Neural progenitor cell (in vitro differentiated cells): ENCODE measurements at regions not wholly inside any gene's neighbourhood (a gene's known extent, or its start where the extent isn't known, plus 50 kb on each side); places are given as distances from the start of the nearest gene placed in this dataset.

ENCODE experiments used
- CTCF ChIP-seq: fragments of 200-600 bp; sonication (generic); IDR thresholded peaks from 2 replicates; pipeline ENCODE4 v1.5.1; 2017; ENCODE audit warnings: antibody characterized with exemption, mild to moderate bottlenecking
- EZH2 ChIP-seq: fragments of 200-600 bp; sonication (generic); IDR thresholded peaks from 2 replicates; pipeline ENCODE4 v1.6.1; 2017; ENCODE audit warnings: antibody characterized with exemption, mild to moderate bottlenecking, moderate library complexity
- EZH2phosphoT487 ChIP-seq: fragments of 200-600 bp; sonication (generic); IDR thresholded peaks from 2 replicates; pipeline ENCODE4 v1.6.1; 2017; ENCODE audit warnings: antibody characterized with exemption

GRCh38 chr14:104506461-104507253, 72.9 kb upstream of the C14orf180 start:
- no peak for TF ChIP-seq EZH2
- TF ChIP-seq CTCF: no peak
- TF ChIP-seq EZH2phosphoT487: no peak
